Fibroblast of villous mesenchyme (primary cell): ENCODE measurements at regions not wholly inside any gene's neighbourhood (a gene's known extent, or its start where the extent isn't known, plus 50 kb on each side); places are given as distances from the start of the nearest gene placed in this dataset.

Source experiments
- DNase-seq: peaks from one replicate; pipeline ENCODE4 v3.0.0-alpha.2; 2010; ENCODE audit warnings: low read depth
- H3K4me3 ChIP-seq: 2 replicates; pipeline ENCODE4 v1.5.1; 2011; ENCODE audit warnings: low read depth, mild to moderate bottlenecking, low read length
- CTCF ChIP-seq: IDR thresholded peaks from 2 replicates; pipeline ENCODE4 v1.5.1; 2012; ENCODE audit warnings: low read depth, mild to moderate bottlenecking, low read length; ENCODE audit not compliant: insufficient read depth

GRCh38 chr3:13261892-13262291 lies 158.2 kb downstream of the NUP210 start:
- DNase-seq = no peak
- no peak overlapping the region for H3K4me3 ChIP-seq
- no peak for TF ChIP-seq CTCF

DNA sequence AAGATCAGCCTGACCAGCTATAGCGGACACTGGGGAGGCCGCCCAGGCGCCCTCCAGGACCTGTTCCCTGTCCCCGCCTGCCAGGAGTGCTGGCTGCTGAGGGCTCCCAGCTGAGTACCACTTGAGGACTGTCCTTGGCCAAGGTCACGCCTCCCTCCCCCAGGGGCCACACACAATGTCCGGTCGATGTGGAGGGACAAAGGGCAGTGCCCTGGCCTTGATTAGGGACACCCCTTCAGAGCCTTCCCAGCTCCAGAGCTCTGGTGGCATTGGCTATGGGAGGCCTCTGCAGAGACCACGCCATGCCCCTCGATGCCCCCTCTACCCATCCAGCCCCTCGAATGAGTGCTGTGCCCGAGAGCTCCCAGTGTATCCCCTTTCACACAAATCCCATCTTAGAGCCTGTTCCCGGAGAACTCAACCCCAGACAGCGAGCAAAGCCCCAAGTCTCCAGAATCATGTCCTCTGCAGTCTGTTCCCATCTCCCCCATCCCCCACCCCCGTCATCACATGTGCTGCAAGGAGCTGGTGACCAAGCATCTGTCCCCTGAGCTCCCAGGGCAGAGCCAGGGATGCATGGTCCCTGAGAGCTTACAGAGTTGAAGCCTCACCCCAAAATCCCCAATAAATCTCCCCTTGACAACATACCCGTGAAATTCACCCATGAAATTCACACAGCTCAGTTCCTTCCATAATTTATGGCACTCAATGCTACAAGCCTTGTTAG lies 158.9 kb downstream of the NUP210 start:
- DNase-seq = no peak
- no peak for TF ChIP-seq CTCF
- no peak overlapping the region for H3K4me3 ChIP-seq

- no peak for DNase-seq
- TF ChIP-seq CTCF = no peak
- no peak overlapping the region for H3K4me3 ChIP-seq
Measured at GRCh38 chr3:13260259-13261103, 159.6 kb downstream of the NUP210 start.

GRCh38 chr3:13259831-13260230 lies 160.3 kb downstream of the NUP210 start:
- DNase-seq = no peak
- no peak overlapping the region for H3K4me3 ChIP-seq
- TF ChIP-seq CTCF = no peak

GRCh38 chr3:13258986-13259514 lies 161.1 kb downstream of the NUP210 start:
- no peak for DNase-seq
- TF ChIP-seq CTCF = no peak
- H3K4me3 ChIP-seq = no peak overlapping the region

- TF ChIP-seq CTCF = no peak
- H3K4me3 ChIP-seq = no peak overlapping the region
- DNase-seq = no peak
Measured at GRCh38 chr3:13258280-13258679, 161.8 kb downstream of the NUP210 start.
